Panc1 (cell line): ENCODE measurements at regions not wholly inside any gene's neighbourhood (a gene's known extent, or its start where the extent isn't known, plus 50 kb on each side); places are given as distances from the start of the nearest gene placed in this dataset.

ENCODE experiments used
- ATAC-seq: fragments of 200-7000 bp; cut with Tn5 transposase; 2 replicates; pipeline ENCODE4 v1.9.1; 2020; ENCODE audit warnings: mild to moderate bottlenecking, moderate library complexity
- BruUV-seq: library from RNA; stranded (reverse); fragments of 400-500 nt; replicated peaks from 2 replicates; lab custom pipeline; 2021; lab: Mats Ljungman, UMichigan
- CTCF ChIA-PET: fragments of 300-600 bp; sonication (Branson Sonifier 250); formaldehyde crosslinking; loops from one replicate; lab custom pipeline; 2022; ENCODE audit warnings: antibody characterized with exemption; lab: Charles Lee
- POLR2A ChIA-PET: fragments of 300-600 bp; sonication (Branson Sonifier 250); formaldehyde crosslinking; loops from one replicate; lab custom pipeline; 2022; ENCODE audit warnings: antibody characterized with exemption; lab: Charles Lee
- DNase-seq: peaks from one replicate; pipeline ENCODE4 v3.0.0-alpha.2; 2010; ENCODE audit warnings: low read depth, low spot score
- H3K27ac ChIP-seq: 2 replicates; pipeline ENCODE4 v1.5.1; 2011; ENCODE audit warnings: mild to moderate bottlenecking, low read length, inconsistent platforms
- H3K27me3 ChIP-seq: fragments of 200-500 bp; sonication (Bioruptor generic); 2 replicates; pipeline ENCODE4 v1.6.0; 2014; ENCODE audit warnings: low read length, inconsistent platforms; ENCODE audit not compliant: control insufficient read depth, insufficient read depth
- H3K36me3 ChIP-seq: fragments of 200-500 bp; sonication (Bioruptor generic); 2 replicates; pipeline ENCODE4 v1.5.1; 2014; ENCODE audit warnings: inconsistent platforms, mild to moderate bottlenecking, low read length, moderate library complexity; ENCODE audit not compliant: control insufficient read depth, insufficient read depth
- H3K4me1 ChIP-seq: 2 replicates; pipeline ENCODE4 v1.5.1; 2011; ENCODE audit warnings: inconsistent platforms, mild to moderate bottlenecking, low read length, moderate library complexity; ENCODE audit not compliant: control insufficient read depth, insufficient read depth
- H3K4me3 ChIP-seq, 2 experiments: 2 replicates each; pipeline ENCODE4 v1.5.1; 2011 to 2012; ENCODE audit warnings: low read depth in 2 of 2, low read length in 2 of 2, mild to moderate bottlenecking in 2 of 2, inconsistent platforms in 1 of 2, moderate library complexity in 1 of 2
- H3K9me3 ChIP-seq: fragments of 200-500 bp; sonication (Bioruptor generic); 2 replicates; pipeline ENCODE4 v1.5.1; 2014; ENCODE audit warnings: low read depth, mild to moderate bottlenecking, inconsistent platforms, low read length, moderate library complexity; ENCODE audit not compliant: control insufficient read depth, insufficient read depth
- POLR2AphosphoS5 ChIP-seq: IDR thresholded peaks from 2 replicates; pipeline ENCODE4 v1.6.1; 2012; ENCODE audit warnings: mild to moderate bottlenecking, low read depth, low read length, moderate library complexity
- SIN3A ChIP-seq: IDR thresholded peaks from 2 replicates; pipeline ENCODE4 v1.6.1; 2012; ENCODE audit warnings: low read depth, mild to moderate bottlenecking, low read length, moderate library complexity, borderline replicate concordance; ENCODE audit not compliant: insufficient read depth
- TCF7L2 ChIP-seq: IDR thresholded peaks from 2 replicates; pipeline ENCODE4 v1.6.1; 2011; ENCODE audit warnings: mild to moderate bottlenecking, low read depth, low read length, inconsistent platforms
- in situ Hi-C: cut with HindIII; loops from 2 replicates; pipeline ENCODE4 v1.10.0; 2016; ENCODE audit warnings: low sequenced_read_pairs, low pct_unique_long_range_greater_than_20kb
- intact Hi-C: fragments of 100-400 bp; cut with micrococcal nuclease; formaldehyde crosslinking; loops from one replicate; pipeline ENCODE4 v1.10.0; 2022; ENCODE audit not compliant: unreplicated experiment
- TF ChIP-seq, protein P1 (sequence below), 2 experiments: IDR thresholded peaks; 2 replicates each; pipeline ENCODE4 v1.6.1; 2011 to 2012; ENCODE audit warnings: low read depth in 2 of 2, control low read depth in 1 of 2, low read length in 1 of 2, mild to moderate bottlenecking in 1 of 2, moderate library complexity in 1 of 2; ENCODE audit not compliant: insufficient read depth in 1 of 2
- TF ChIP-seq, protein P2 (sequence below): fragments of 450-650 bp; IDR thresholded peaks from 2 replicates; pipeline ENCODE4 v1.5.1; 2017; ENCODE audit warnings: mild to moderate bottlenecking

DNA sequence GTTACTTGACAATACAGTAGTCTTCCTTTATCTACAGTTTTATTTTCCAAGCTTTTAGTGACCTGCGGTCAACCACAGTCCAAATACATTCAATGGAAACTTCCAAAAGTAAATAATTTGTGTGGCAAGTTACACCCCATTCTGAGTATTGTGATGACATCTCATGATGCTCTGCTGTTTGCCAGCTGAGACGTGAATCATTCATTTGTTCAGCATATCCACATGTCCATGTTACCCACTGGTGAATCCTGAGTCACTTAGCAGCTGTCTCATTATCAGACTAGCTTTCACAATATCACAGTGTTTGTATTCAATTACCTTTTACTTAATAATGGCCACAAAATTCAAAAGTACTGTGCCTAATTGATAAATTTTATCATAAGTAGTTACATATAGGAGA is 179.8 kb downstream of the PRR20E start:
- ATAC-seq (no peak), DNase-seq (no peak)
- Histone ChIP-seq H3K4me3 (no peak overlapping the region), H3K36me3 (no peaks in the 10 kb centered on the region), H3K9me3 (no peaks in the 10 kb centered on the region), H3K27ac (no peak overlapping the region), H3K4me1 (no peaks in the 10 kb centered on the region), H3K27me3 (no peaks in the 10 kb centered on the region)
- intact Hi-C loops, result no loop called here
- TF ChIP-seq, protein P1, sequence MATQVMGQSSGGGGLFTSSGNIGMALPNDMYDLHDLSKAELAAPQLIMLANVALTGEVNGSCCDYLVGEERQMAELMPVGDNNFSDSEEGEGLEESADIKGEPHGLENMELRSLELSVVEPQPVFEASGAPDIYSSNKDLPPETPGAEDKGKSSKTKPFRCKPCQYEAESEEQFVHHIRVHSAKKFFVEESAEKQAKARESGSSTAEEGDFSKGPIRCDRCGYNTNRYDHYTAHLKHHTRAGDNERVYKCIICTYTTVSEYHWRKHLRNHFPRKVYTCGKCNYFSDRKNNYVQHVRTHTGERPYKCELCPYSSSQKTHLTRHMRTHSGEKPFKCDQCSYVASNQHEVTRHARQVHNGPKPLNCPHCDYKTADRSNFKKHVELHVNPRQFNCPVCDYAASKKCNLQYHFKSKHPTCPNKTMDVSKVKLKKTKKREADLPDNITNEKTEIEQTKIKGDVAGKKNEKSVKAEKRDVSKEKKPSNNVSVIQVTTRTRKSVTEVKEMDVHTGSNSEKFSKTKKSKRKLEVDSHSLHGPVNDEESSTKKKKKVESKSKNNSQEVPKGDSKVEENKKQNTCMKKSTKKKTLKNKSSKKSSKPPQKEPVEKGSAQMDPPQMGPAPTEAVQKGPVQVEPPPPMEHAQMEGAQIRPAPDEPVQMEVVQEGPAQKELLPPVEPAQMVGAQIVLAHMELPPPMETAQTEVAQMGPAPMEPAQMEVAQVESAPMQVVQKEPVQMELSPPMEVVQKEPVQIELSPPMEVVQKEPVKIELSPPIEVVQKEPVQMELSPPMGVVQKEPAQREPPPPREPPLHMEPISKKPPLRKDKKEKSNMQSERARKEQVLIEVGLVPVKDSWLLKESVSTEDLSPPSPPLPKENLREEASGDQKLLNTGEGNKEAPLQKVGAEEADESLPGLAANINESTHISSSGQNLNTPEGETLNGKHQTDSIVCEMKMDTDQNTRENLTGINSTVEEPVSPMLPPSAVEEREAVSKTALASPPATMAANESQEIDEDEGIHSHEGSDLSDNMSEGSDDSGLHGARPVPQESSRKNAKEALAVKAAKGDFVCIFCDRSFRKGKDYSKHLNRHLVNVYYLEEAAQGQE (IDR thresholded peaks at IDR 0.05; ENCODE audit: insufficient read depth in 1 of 2, low read depth in 2 of 2, low read length in 1 of 2), result no peak
- TF ChIP-seq, protein P2, sequence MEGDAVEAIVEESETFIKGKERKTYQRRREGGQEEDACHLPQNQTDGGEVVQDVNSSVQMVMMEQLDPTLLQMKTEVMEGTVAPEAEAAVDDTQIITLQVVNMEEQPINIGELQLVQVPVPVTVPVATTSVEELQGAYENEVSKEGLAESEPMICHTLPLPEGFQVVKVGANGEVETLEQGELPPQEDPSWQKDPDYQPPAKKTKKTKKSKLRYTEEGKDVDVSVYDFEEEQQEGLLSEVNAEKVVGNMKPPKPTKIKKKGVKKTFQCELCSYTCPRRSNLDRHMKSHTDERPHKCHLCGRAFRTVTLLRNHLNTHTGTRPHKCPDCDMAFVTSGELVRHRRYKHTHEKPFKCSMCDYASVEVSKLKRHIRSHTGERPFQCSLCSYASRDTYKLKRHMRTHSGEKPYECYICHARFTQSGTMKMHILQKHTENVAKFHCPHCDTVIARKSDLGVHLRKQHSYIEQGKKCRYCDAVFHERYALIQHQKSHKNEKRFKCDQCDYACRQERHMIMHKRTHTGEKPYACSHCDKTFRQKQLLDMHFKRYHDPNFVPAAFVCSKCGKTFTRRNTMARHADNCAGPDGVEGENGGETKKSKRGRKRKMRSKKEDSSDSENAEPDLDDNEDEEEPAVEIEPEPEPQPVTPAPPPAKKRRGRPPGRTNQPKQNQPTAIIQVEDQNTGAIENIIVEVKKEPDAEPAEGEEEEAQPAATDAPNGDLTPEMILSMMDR, result no peak
- TF ChIP-seq POLR2AphosphoS5 (no peak), TCF7L2 (no peak), SIN3A (no peak)
- in situ Hi-C loops, result no loop called here
- ChIA-PET CTCF (no interaction called here), POLR2A (no interaction called here)
- no TSS peak for BruUV-seq

DNA sequence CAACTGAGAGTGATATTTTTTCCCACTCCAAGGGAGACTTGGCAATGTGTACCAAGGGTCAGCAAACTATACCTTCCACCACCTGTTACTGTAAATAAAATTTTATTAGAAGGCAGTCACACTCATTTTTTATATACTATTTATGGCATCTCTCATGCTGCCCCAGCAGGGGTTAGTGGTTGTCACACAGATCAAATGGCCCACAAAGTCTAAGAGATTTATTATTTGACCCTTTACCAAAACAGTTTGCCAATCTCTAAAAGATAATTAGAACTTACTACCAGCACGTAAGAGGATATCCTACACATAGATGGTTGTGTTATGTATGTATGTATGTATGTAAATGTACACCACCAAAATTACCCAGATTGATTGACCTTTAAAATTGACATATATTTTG is 185.1 kb downstream of the PRR20E start:
- no TSS peak for BruUV-seq
- in situ Hi-C loops, result no loop called here
- CTCF ChIA-PET, result no interaction called here

More for the DNA sequence above, 185.1 kb downstream of the PRR20E start:
- POLR2A ChIA-PET, result no interaction called here
- H3K9me3 ChIP-seq, result no peaks in the 10 kb centered on the region
- DNase-seq (no peak), ATAC-seq (no peak)
- no peak for TF ChIP-seq TCF7L2
- TF ChIP-seq, protein P1 (IDR thresholded peaks at IDR 0.05; ENCODE audit: insufficient read depth in 1 of 2, low read depth in 2 of 2, low read length in 1 of 2), result no peak
- TF ChIP-seq POLR2AphosphoS5, result no peak
- no peak for TF ChIP-seq SIN3A
- TF ChIP-seq, protein P2, result no peak
- no peaks in the 10 kb centered on the region for H3K36me3 ChIP-seq
- no peak overlapping the region for H3K27ac ChIP-seq
- intact Hi-C loops, result no loop called here
- no peaks in the 10 kb centered on the region for H3K4me1 ChIP-seq
- H3K27me3 ChIP-seq, result no peaks in the 10 kb centered on the region
- no peak overlapping the region for H3K4me3 ChIP-seq
